ENCODE measurements at regions not wholly inside any gene's neighbourhood (a gene's known extent, or its start where the extent isn't known, plus 50 kb on each side); places are given as distances from the start of the nearest gene placed in this dataset.

DNA sequence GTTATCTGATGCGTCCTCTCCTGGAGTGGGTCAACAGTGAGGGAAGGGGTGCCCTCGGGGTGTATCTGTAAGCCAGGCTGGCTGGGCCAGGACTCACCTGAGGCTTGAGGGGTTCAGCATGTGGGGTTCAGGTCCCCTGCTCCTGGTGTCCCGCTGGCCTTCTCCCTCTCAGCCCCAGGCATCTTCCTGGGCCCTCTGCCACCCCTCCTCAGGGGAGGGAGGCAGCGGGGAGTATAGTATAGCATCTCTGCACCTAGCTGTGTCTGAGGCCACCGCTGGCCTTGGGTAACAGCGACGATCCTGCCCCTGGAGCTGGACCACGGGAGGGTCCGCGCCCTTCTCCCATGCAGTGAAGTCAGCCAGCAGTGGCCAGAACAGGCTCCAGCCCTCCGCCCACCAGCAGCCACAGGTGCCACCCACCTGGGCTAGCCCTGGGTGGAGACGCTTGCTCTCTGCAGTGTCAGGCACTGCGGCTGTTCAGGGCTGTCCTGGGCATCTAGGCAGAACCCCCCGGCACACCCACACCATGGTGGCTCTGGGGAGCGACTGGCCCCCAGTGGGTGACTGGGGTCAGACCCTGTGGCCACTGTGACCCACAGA, 110.7 kb upstream of the NKX1-1 start:
- Mint-ChIP-seq H3K4me1 (peaks cover 0 to 5% (median 4%) of the 10 kb centered on the region in 3 donors), H3K27me3 (peaks cover 8 to 14% of the 10 kb centered on the region in 2 donors), H3K4me3 (no peak overlapping the region), H3K9me3 (no peaks in the 10 kb centered on the region), H3K36me3 (no peaks in the 10 kb centered on the region), H3K27ac (no peak overlapping the region)
- ATAC-seq (replicated peaks in 1 of 4) (no peak), DNase-seq (no peak)
- WGBS (ENCODE audit: insufficient coverage), result 83% methylated on average over 9 of the region's 15 CpGs
- no peaks in the 10 kb centered on the region for H3K36me3 ChIP-seq (ENCODE audit: control insufficient read depth in 2 of 2, extremely low read depth in 1 of 2, insufficient read depth in 1 of 2, low read length in 1 of 2)
- H3K4me1 ChIP-seq (ENCODE audit: control insufficient read depth in 1 of 2, extremely low read depth in 1 of 2, insufficient read depth in 2 of 2, low read length in 2 of 2), result peaks cover 0 to 12% of the 10 kb centered on the region in 2 experiments
- H3K27me3 ChIP-seq (replicated peaks in 1 of 2; ENCODE audit: control insufficient read depth in 2 of 2, extremely low read depth in 1 of 2, insufficient read depth in 2 of 2, low read length in 1 of 2), result peaks cover 0 to 60% of the 10 kb centered on the region in 2 experiments
- no peak overlapping the region for H3K4me3 ChIP-seq (ENCODE audit: control insufficient read depth in 1 of 2, extremely low read depth in 1 of 2, low read length in 1 of 2)
- ChIA-PET POLR2A (no interaction called here), CTCF (no interaction called here)
- H3K27ac ChIP-seq (ENCODE audit: low read length), result no peak overlapping the region
- H3K9me3 ChIP-seq, result no peaks in the 10 kb centered on the region

DNA sequence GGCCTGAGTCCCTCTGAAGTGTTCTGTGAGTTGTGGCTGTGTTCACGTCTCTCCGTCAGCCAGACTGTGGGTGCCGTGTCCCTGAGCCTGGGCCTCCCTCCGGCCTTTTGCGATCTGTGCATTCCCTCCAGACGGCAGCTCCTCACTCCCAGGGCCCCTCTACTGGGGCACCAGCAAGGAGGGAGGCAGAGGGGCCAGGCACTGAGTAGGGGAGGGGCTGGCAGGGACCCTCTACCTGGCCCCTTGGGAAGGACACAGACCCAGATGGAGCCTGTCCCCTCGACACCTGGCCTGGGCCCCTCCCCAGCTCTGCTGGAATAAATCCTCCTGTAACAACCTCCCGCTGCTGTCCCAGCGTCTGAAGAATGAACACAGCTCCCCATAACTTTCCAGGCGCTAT, 110.0 kb upstream of the NKX1-1 start:
- ATAC-seq (replicated peaks in 1 of 4), result no peak
- Histone ChIP-seq H3K4me1 (ENCODE audit: control insufficient read depth in 1 of 2, extremely low read depth in 1 of 2, insufficient read depth in 2 of 2, low read length in 2 of 2) (peaks cover 0 to 7% of the 10 kb centered on the region in 2 experiments), H3K4me3 (ENCODE audit: control insufficient read depth in 1 of 2, extremely low read depth in 1 of 2, low read length in 1 of 2) (no peak overlapping the region), H3K27ac (ENCODE audit: low read length) (no peak overlapping the region), H3K36me3 (ENCODE audit: control insufficient read depth in 2 of 2, extremely low read depth in 1 of 2, insufficient read depth in 1 of 2, low read length in 1 of 2) (no peaks in the 10 kb centered on the region), H3K27me3 (replicated peaks in 1 of 2; ENCODE audit: control insufficient read depth in 2 of 2, extremely low read depth in 1 of 2, insufficient read depth in 2 of 2, low read length in 1 of 2) (peaks cover 0 to 57% of the 10 kb centered on the region in 2 experiments), H3K9me3 (no peaks in the 10 kb centered on the region)
- Mint-ChIP-seq H3K4me3 (no peak overlapping the region), H3K9me3 (no peaks in the 10 kb centered on the region), H3K36me3 (no peaks in the 10 kb centered on the region), H3K27me3 (peaks cover 8 to 14% of the 10 kb centered on the region in 2 donors), H3K27ac (no peak overlapping the region), H3K4me1 (peaks cover 0 to 3% (median 1%) of the 10 kb centered on the region in 3 donors)
- WGBS (ENCODE audit: insufficient coverage), result 60% methylated on average over 10 of the region's 10 CpGs
- ChIA-PET CTCF (no interaction called here), POLR2A (no interaction called here)
- no peak for DNase-seq

DNA sequence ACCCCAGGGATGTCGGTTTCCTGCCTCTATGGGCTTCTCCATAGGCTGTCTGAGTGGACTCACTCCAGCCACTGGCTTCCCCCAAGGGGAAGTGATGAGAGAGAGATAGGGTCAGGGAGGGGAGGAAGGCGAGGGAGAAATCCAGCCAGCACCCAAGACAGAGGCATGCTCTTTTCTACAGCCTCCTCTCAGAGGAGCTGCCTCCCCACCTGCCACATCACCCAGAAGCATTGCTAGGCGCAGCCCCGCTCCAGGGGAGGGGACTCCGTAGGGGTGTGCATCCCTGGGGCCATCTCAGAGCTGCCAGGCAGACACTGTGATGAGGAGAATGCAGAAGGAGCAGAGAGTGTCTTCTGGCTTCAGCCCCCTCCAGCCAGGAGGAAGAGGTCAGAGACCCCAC, 109.5 kb upstream of the NKX1-1 start:
- no peaks in the 10 kb centered on the region for H3K36me3 ChIP-seq (ENCODE audit: control insufficient read depth in 2 of 2, extremely low read depth in 1 of 2, insufficient read depth in 1 of 2, low read length in 1 of 2)
- DNase-seq, result no peak
- no peak overlapping the region for H3K27ac Mint-ChIP-seq
- no CpG with 5 or more reads among the region's 5 CpGs for WGBS (ENCODE audit: insufficient coverage)
- POLR2A ChIA-PET, result no interaction called here
- H3K9me3 ChIP-seq, result no peaks in the 10 kb centered on the region
- no peak for ATAC-seq (replicated peaks in 1 of 4)
- H3K4me1 Mint-ChIP-seq, result peaks cover 0 to 1% (median 0%) of the 10 kb centered on the region in 3 donors
- H3K36me3 Mint-ChIP-seq, result no peaks in the 10 kb centered on the region
- H3K4me3 Mint-ChIP-seq, result no peak overlapping the region
- peaks cover 0 to 55% of the 10 kb centered on the region in 2 experiments for H3K27me3 ChIP-seq (replicated peaks in 1 of 2; ENCODE audit: control insufficient read depth in 2 of 2, extremely low read depth in 1 of 2, insufficient read depth in 2 of 2, low read length in 1 of 2)
- no peak overlapping the region for H3K27ac ChIP-seq (ENCODE audit: low read length)
- no peak overlapping the region for H3K4me3 ChIP-seq (ENCODE audit: control insufficient read depth in 1 of 2, extremely low read depth in 1 of 2, low read length in 1 of 2)
- peaks cover 8 to 13% of the 10 kb centered on the region in 2 donors for H3K27me3 Mint-ChIP-seq
- no peaks in the 10 kb centered on the region for H3K9me3 Mint-ChIP-seq
- peaks cover 0 to 4% of the 10 kb centered on the region in 2 experiments for H3K4me1 ChIP-seq (ENCODE audit: control insufficient read depth in 1 of 2, extremely low read depth in 1 of 2, insufficient read depth in 2 of 2, low read length in 2 of 2)
- CTCF ChIA-PET, result no interaction called here

GRCh38 chr4:1515156-1515555, 108.9 kb upstream of the NKX1-1 start:
- CTCF ChIA-PET, result no interaction called here
- POLR2A ChIA-PET, result no interaction called here
- Histone ChIP-seq H3K36me3 (ENCODE audit: control insufficient read depth in 2 of 2, extremely low read depth in 1 of 2, insufficient read depth in 1 of 2, low read length in 1 of 2) (no peaks in the 10 kb centered on the region), H3K4me3 (ENCODE audit: control insufficient read depth in 1 of 2, extremely low read depth in 1 of 2, low read length in 1 of 2) (no peak overlapping the region), H3K27ac (ENCODE audit: low read length) (no peak overlapping the region), H3K27me3 (replicated peaks in 1 of 2; ENCODE audit: control insufficient read depth in 2 of 2, extremely low read depth in 1 of 2, insufficient read depth in 2 of 2, low read length in 1 of 2) (peaks cover 0 to 53% of the 10 kb centered on the region in 2 experiments), H3K4me1 (ENCODE audit: control insufficient read depth in 1 of 2, extremely low read depth in 1 of 2, insufficient read depth in 2 of 2, low read length in 2 of 2) (peaks cover 0 to 4% of the 10 kb centered on the region in 2 experiments), H3K9me3 (no peaks in the 10 kb centered on the region)
- Mint-ChIP-seq H3K27ac (no peak overlapping the region), H3K4me1 (peaks cover 0 to 1% (median 0%) of the 10 kb centered on the region in 3 donors), H3K9me3 (no peaks in the 10 kb centered on the region), H3K4me3 (no peak overlapping the region), H3K36me3 (no peaks in the 10 kb centered on the region), H3K27me3 (peaks cover 8 to 13% of the 10 kb centered on the region in 2 donors)
- DNase-seq, result no peak
- no peak for ATAC-seq (replicated peaks in 1 of 4)

- Histone ChIP-seq H3K4me1 (ENCODE audit: control insufficient read depth in 1 of 2, extremely low read depth in 1 of 2, insufficient read depth in 2 of 2, low read length in 2 of 2) (peaks cover 0 to 4% of the 10 kb centered on the region in 2 experiments), H3K4me3 (ENCODE audit: control insufficient read depth in 1 of 2, extremely low read depth in 1 of 2, low read length in 1 of 2) (no peak overlapping the region), H3K9me3 (no peaks in the 10 kb centered on the region), H3K36me3 (ENCODE audit: control insufficient read depth in 2 of 2, extremely low read depth in 1 of 2, insufficient read depth in 1 of 2, low read length in 1 of 2) (no peaks in the 10 kb centered on the region), H3K27ac (ENCODE audit: low read length) (no peak overlapping the region), H3K27me3 (replicated peaks in 1 of 2; ENCODE audit: control insufficient read depth in 2 of 2, extremely low read depth in 1 of 2, insufficient read depth in 2 of 2, low read length in 1 of 2) (peaks cover 0 to 51% of the 10 kb centered on the region in 2 experiments)
- Mint-ChIP-seq H3K4me1 (peaks cover 0 to under 1% (median 0%) of the 10 kb centered on the region in 3 donors), H3K9me3 (no peaks in the 10 kb centered on the region), H3K4me3 (no peak overlapping the region), H3K36me3 (no peaks in the 10 kb centered on the region), H3K27me3 (peaks cover 6 to 15% of the 10 kb centered on the region in 2 donors), H3K27ac (no peak overlapping the region)
- ATAC-seq (replicated peaks in 1 of 4), result no peak
- WGBS (ENCODE audit: insufficient coverage), result 59% methylated on average over 3 of the region's 3 CpGs
- ChIA-PET POLR2A (no interaction called here), CTCF (no interaction called here)
- DNase-seq, result no peak
These were observed 108.4 kb upstream of the NKX1-1 start for GRCh38 chr4:1514612-1515011.

- Mint-ChIP-seq H3K4me1 (no peaks in the 10 kb centered on the region), H3K36me3 (no peaks in the 10 kb centered on the region), H3K27me3 (peaks cover 5 to 15% of the 10 kb centered on the region in 2 donors), H3K27ac (no peak overlapping the region), H3K4me3 (no peak overlapping the region), H3K9me3 (no peaks in the 10 kb centered on the region)
- WGBS (ENCODE audit: insufficient coverage), result 84% methylated on average over 4 of the region's 4 CpGs
- peaks cover 0 to 4% of the 10 kb centered on the region in 2 experiments for H3K4me1 ChIP-seq (ENCODE audit: control insufficient read depth in 1 of 2, extremely low read depth in 1 of 2, insufficient read depth in 2 of 2, low read length in 2 of 2)
- H3K36me3 ChIP-seq (ENCODE audit: control insufficient read depth in 2 of 2, extremely low read depth in 1 of 2, insufficient read depth in 1 of 2, low read length in 1 of 2), result no peaks in the 10 kb centered on the region
- ChIA-PET CTCF (no interaction called here), POLR2A (no interaction called here)
- DNase-seq (no peak), ATAC-seq (replicated peaks in 1 of 4) (no peak)
- no peak overlapping the region for H3K4me3 ChIP-seq (ENCODE audit: control insufficient read depth in 1 of 2, extremely low read depth in 1 of 2, low read length in 1 of 2)
- no peak overlapping the region for H3K27ac ChIP-seq (ENCODE audit: low read length)
- no peaks in the 10 kb centered on the region for H3K9me3 ChIP-seq
- peaks cover 0 to 47% of the 10 kb centered on the region in 2 experiments for H3K27me3 ChIP-seq (replicated peaks in 1 of 2; ENCODE audit: control insufficient read depth in 2 of 2, extremely low read depth in 1 of 2, insufficient read depth in 2 of 2, low read length in 1 of 2)
These were observed 107.8 kb upstream of the NKX1-1 start for GRCh38 chr4:1513936-1514483.
